ENCODE measurements at regions not wholly inside any gene's neighbourhood (a gene's known extent, or its start where the extent isn't known, plus 50 kb on each side); places are given as distances from the start of the nearest gene placed in this dataset.

- TF ChIP-seq POLR2AphosphoS5 (IDR thresholded peaks at IDR 0.05; ENCODE audit: low read depth, low read length) (no peak), PAX5 (IDR thresholded peaks at IDR 0.05; ENCODE audit: insufficient read depth, low read length, severe bottlenecking) (no peak)
These were observed 653.7 kb downstream of the METTL4 start for GRCh38 chr18:1917569-1917968.

Data from GM12891 (cell line).